ENCODE measurements at regions not wholly inside any gene's neighbourhood (a gene's known extent, or its start where the extent isn't known, plus 50 kb on each side); places are given as distances from the start of the nearest gene placed in this dataset.

DNA sequence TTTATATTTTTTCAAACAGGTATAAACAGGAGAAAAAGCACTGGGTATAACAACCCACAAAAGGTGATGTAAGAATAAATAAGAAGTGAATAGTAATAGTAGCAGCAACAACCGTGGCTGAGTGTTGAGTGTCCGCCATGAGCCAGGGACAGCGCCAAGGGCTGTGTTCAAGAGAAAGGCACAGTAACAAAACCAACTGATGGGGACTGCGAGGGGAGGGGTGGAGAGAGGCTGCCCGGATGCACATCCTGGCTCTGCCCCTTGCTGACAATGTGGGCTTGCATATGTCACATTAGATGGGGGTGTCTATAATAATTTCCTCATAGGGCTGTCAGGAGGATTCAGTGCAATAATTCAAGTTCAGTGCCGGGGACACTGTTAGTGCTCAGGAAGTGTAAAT lies 912.4 kb downstream of the VRK1 start:
- H3K4me1 ChIP-seq (ENCODE audit: insufficient read depth, low read length) = peaks cover 12% of the 10 kb centered on the region
- H3K9me3 ChIP-seq (ENCODE audit: insufficient read depth, low read depth, low read length) = no peaks in the 10 kb centered on the region
- H3K9ac ChIP-seq (ENCODE audit: low read depth, low read length) = no peak overlapping the region
- no peak overlapping the region for H3K4me3 ChIP-seq (ENCODE audit: low read length)
- no peaks in the 10 kb centered on the region; the same call in none of the 2 replicates for H3K27me3 ChIP-seq (ENCODE audit: insufficient read depth, low read length)
- H3K36me3 ChIP-seq (ENCODE audit: insufficient read depth, low read depth, low read length) = no peaks in the 10 kb centered on the region
- H3K27ac ChIP-seq (ENCODE audit: low read length) = no peak overlapping the region

DNA sequence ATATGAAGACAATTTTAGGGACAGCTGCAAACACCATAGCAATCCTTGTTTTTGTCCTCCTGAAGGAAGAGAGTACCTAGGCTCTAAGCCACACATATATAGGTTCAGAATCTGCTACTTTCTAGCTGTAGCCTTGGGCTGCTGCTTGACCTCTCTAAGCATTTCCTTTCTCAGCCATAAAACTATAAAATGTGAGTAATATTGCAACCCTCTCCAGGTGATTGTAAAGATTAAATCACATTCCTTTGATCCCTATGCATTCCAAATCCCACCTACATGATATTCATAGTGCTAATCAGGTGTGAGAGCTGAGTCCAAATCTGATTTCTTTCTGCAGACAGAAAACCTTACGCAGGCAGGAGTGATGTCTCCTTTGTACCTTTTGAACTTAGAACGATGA lies 913.5 kb downstream of the VRK1 start:
- Histone ChIP-seq H3K4me3 (ENCODE audit: low read length) (no peak overlapping the region), H3K9me3 (ENCODE audit: insufficient read depth, low read depth, low read length) (no peaks in the 10 kb centered on the region), H3K9ac (ENCODE audit: low read depth, low read length) (no peak overlapping the region), H3K36me3 (ENCODE audit: insufficient read depth, low read depth, low read length) (no peaks in the 10 kb centered on the region), H3K4me1 (ENCODE audit: insufficient read depth, low read length) (peaks cover 12% of the 10 kb centered on the region), H3K27me3 (ENCODE audit: insufficient read depth, low read length) (no peaks in the 10 kb centered on the region; the same call in none of the 2 replicates), H3K27ac (ENCODE audit: low read length) (no peak overlapping the region)

DNA sequence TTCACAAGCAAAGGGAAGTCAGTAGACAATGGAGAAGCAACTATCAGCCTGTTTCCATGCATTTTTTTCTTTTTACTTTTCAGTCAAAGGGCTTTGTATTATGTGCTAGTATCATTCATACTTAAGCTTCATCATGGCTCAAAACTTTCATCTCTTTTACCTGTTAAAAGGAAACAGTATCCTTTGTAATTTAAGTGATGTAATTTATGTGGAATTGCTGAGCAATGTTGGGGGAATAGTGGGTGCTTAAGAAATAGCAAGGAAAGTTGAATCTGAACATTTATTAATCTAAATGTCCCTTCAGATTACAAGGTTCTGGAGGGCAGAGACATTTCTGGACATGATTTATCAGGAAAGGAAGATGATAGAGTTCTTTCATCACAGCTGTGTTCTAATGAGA lies 915.3 kb downstream of the VRK1 start:
- Histone ChIP-seq H3K9ac (ENCODE audit: low read depth, low read length) (no peak overlapping the region), H3K4me3 (ENCODE audit: low read length) (no peak overlapping the region), H3K36me3 (ENCODE audit: insufficient read depth, low read depth, low read length) (no peaks in the 10 kb centered on the region), H3K4me1 (ENCODE audit: insufficient read depth, low read length) (peaks cover 12% of the 10 kb centered on the region), H3K27ac (ENCODE audit: low read length) (no peak overlapping the region), H3K9me3 (ENCODE audit: insufficient read depth, low read depth, low read length) (no peaks in the 10 kb centered on the region), H3K27me3 (ENCODE audit: insufficient read depth, low read length) (no peaks in the 10 kb centered on the region; the same call in 1 of the 2 replicates)

DNA sequence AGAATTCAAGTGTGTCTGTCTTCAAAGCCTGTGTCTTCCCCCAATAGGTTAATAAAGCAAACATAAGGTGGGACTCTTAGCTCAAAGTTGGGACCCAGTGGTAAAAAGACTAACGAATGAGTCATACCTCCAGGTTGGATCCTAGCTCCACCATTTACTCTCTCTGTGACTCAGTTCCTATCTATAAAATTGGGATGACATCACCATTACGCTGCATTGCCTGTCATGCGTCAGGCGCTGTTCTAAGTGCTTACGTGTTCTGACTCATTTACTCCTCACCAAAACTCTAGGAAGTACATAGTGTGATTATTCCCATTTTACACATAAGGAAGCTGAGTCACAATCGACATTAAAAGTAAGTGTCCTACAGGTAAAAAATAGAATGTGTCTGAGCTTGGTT lies 915.8 kb downstream of the VRK1 start:
- Histone ChIP-seq H3K4me3 (ENCODE audit: low read length) (no peak overlapping the region), H3K4me1 (ENCODE audit: insufficient read depth, low read length) (peaks cover 12% of the 10 kb centered on the region), H3K27ac (ENCODE audit: low read length) (no peak overlapping the region), H3K36me3 (ENCODE audit: insufficient read depth, low read depth, low read length) (no peaks in the 10 kb centered on the region), H3K27me3 (ENCODE audit: insufficient read depth, low read length) (no peaks in the 10 kb centered on the region; the same call in 1 of the 2 replicates), H3K9ac (ENCODE audit: low read depth, low read length) (no peak overlapping the region), H3K9me3 (ENCODE audit: insufficient read depth, low read depth, low read length) (no peaks in the 10 kb centered on the region)

DNA sequence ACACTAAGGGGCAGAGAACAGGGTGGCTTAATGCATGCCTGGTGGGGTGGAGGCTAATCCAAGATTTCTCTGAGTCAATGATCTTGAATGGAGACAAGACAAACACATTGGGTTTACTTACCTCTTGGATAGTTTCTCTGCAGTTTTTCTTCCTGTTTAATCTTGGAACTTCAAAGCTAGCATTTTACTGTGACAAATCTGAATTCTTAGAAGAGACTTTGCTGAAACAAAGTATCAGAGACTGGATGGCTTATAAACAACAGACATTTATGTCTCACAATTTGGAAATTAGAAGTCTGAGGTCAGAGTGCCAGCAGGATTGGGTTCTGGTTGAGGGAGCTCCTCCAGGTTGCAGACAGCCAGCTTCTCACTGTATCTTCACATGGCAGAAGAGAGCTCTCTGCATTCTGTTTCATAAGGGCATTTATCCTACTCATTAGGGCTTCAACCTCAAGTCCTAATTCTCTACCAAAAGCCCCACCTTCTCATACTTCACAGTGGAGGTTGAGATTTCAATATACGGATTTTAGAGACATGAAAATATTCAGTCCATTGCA lies 921.8 kb downstream of the VRK1 start:
- H3K36me3 ChIP-seq (ENCODE audit: insufficient read depth, low read depth, low read length) = no peaks in the 10 kb centered on the region
- H3K9ac ChIP-seq (ENCODE audit: low read depth, low read length) = no peak overlapping the region
- H3K27ac ChIP-seq (ENCODE audit: low read length) = no peak overlapping the region
- H3K4me3 ChIP-seq (ENCODE audit: low read length) = no peak overlapping the region
- no peaks in the 10 kb centered on the region for H3K4me1 ChIP-seq (ENCODE audit: insufficient read depth, low read length)
- no peaks in the 10 kb centered on the region for H3K27me3 ChIP-seq (ENCODE audit: insufficient read depth, low read length)
- no peaks in the 10 kb centered on the region; the same call in 1 of the 2 replicates for H3K9me3 ChIP-seq (ENCODE audit: insufficient read depth, low read depth, low read length)

DNA sequence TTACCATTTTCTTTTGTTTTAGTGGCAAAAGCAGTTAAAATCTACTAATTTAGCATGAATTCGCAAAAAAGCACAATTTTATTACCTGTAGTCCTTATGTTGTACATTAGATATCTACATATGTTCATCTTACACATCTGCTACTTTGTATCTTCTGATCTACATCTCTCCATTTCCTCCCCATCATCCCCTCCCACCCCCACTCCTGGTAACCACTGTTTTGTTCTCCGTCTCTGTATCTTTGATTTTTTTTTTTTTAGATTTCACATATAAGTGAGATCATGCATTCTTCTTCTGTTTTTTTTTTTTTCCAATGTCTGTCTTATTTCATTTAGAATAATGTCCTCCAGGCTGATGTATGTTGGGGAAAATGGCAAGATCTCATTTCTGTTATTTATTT lies 922.7 kb downstream of the VRK1 start:
- H3K27me3 ChIP-seq (ENCODE audit: insufficient read depth, low read length) = no peaks in the 10 kb centered on the region
- H3K9me3 ChIP-seq (ENCODE audit: insufficient read depth, low read depth, low read length) = no peaks in the 10 kb centered on the region; the same call in 1 of the 2 replicates
- H3K36me3 ChIP-seq (ENCODE audit: insufficient read depth, low read depth, low read length) = no peaks in the 10 kb centered on the region
- no peak overlapping the region for H3K9ac ChIP-seq (ENCODE audit: low read depth, low read length)
- H3K4me1 ChIP-seq (ENCODE audit: insufficient read depth, low read length) = no peaks in the 10 kb centered on the region
- H3K27ac ChIP-seq (ENCODE audit: low read length) = no peak overlapping the region
- H3K4me3 ChIP-seq (ENCODE audit: low read length) = no peak overlapping the region

DNA sequence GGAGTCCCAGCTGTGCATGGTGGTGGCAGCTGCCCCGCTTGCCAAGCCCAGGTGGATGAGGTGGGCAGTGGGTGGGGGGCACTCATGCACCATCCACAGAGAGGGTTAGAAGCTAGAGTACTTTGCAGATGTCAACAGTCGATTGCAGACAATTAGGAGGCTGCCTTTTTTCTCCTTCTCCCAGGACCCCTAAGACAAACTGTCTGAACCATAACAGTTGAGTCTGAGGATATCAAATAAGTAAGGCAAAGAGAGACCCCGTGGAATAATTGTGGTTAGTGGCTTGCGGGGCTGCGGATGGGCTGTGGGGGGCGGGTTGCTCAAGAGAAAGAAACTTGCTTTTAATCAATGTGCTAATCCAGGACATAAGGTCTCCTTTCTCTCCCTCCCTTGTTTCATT lies 926.2 kb downstream of the VRK1 start:
- Histone ChIP-seq H3K4me3 (ENCODE audit: low read length) (no peak overlapping the region), H3K27me3 (ENCODE audit: insufficient read depth, low read length) (no peaks in the 10 kb centered on the region), H3K9ac (ENCODE audit: low read depth, low read length) (no peak overlapping the region), H3K27ac (ENCODE audit: low read length) (no peak overlapping the region), H3K36me3 (ENCODE audit: insufficient read depth, low read depth, low read length) (no peaks in the 10 kb centered on the region), H3K9me3 (ENCODE audit: insufficient read depth, low read depth, low read length) (no peaks in the 10 kb centered on the region; the same call in 1 of the 2 replicates), H3K4me1 (ENCODE audit: insufficient read depth, low read length) (no peaks in the 10 kb centered on the region)

DNA sequence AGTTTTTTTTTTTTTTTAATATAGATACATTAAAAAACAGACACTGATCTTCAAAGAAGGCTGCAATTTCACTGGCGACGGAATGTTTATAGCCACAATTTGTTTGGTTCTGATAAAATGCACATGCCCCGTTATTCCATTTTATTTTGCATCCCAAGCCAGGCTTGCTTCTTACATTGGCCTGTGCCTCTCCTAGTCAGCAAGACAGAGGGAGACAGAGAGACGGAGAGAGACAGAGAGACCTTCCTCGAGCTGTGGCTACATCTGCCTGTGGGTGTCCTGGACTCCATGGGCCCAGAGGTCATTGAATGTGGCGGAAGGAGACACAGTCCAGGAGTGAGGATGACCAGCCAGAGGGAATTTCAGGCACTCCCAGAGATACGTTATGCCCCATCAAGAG lies 926.6 kb downstream of the VRK1 start:
- Histone ChIP-seq H3K36me3 (ENCODE audit: insufficient read depth, low read depth, low read length) (no peaks in the 10 kb centered on the region), H3K27ac (ENCODE audit: low read length) (no peak overlapping the region), H3K4me3 (ENCODE audit: low read length) (no peak overlapping the region), H3K27me3 (ENCODE audit: insufficient read depth, low read length) (no peaks in the 10 kb centered on the region), H3K9me3 (ENCODE audit: insufficient read depth, low read depth, low read length) (no peaks in the 10 kb centered on the region; the same call in 1 of the 2 replicates), H3K9ac (ENCODE audit: low read depth, low read length) (no peak overlapping the region), H3K4me1 (ENCODE audit: insufficient read depth, low read length) (no peaks in the 10 kb centered on the region)

DNA sequence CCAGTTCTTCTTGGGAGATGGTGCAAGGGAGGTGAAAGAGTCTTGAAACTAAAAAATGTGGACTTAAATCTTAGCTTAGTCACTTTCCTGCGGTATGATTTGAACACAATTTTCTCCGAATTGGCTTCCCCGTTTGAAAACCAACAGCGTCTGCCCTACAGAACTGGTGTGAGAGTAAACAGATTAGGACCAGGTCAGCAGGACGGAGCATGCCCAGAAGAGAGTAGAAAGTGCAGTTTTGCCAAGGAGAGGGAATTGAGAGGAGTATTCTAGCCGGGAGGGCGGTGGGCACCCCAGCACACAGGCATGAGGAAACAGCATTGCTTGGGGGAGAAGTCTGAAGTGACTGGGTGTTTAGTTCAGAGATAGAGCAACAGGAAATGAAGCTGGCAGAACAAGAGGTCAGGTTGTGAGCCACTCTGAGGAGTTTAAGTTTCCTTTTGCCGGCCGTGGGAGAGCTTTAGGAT lies 927.1 kb downstream of the VRK1 start:
- no peak overlapping the region for H3K9ac ChIP-seq (ENCODE audit: low read depth, low read length)
- no peak overlapping the region for H3K4me3 ChIP-seq (ENCODE audit: low read length)
- H3K27me3 ChIP-seq (ENCODE audit: insufficient read depth, low read length) = no peaks in the 10 kb centered on the region
- H3K4me1 ChIP-seq (ENCODE audit: insufficient read depth, low read length) = no peaks in the 10 kb centered on the region
- H3K36me3 ChIP-seq (ENCODE audit: insufficient read depth, low read depth, low read length) = no peaks in the 10 kb centered on the region
- no peaks in the 10 kb centered on the region; the same call in 1 of the 2 replicates for H3K9me3 ChIP-seq (ENCODE audit: insufficient read depth, low read depth, low read length)
- H3K27ac ChIP-seq (ENCODE audit: low read length) = no peak overlapping the region

DNA sequence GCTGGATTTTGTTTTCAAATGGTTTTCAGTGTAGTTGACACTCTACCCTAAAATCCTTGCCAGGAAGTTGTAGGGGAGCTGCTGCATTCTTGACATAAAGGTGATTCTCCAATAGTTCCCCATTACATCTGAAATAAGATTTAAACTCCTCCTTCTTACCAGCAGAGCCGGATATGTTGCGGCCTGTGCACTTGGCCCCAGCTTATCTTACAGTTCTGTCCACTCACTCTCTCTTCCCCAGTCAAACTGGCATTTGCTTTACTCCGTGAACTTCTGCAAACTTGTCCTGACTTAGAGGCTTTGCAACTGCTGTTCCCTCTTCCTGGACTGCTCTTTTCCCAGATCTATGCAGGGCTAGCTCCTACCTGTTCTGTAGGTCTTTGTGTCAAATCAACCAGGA lies 929.5 kb downstream of the VRK1 start:
- H3K36me3 ChIP-seq (ENCODE audit: insufficient read depth, low read depth, low read length) = no peaks in the 10 kb centered on the region
- no peak overlapping the region for H3K27ac ChIP-seq (ENCODE audit: low read length)
- H3K4me1 ChIP-seq (ENCODE audit: insufficient read depth, low read length) = no peaks in the 10 kb centered on the region
- no peaks in the 10 kb centered on the region for H3K27me3 ChIP-seq (ENCODE audit: insufficient read depth, low read length)
- H3K4me3 ChIP-seq (ENCODE audit: low read length) = no peak overlapping the region
- H3K9me3 ChIP-seq (ENCODE audit: insufficient read depth, low read depth, low read length) = no peaks in the 10 kb centered on the region
- H3K9ac ChIP-seq (ENCODE audit: low read depth, low read length) = no peak overlapping the region

DNA sequence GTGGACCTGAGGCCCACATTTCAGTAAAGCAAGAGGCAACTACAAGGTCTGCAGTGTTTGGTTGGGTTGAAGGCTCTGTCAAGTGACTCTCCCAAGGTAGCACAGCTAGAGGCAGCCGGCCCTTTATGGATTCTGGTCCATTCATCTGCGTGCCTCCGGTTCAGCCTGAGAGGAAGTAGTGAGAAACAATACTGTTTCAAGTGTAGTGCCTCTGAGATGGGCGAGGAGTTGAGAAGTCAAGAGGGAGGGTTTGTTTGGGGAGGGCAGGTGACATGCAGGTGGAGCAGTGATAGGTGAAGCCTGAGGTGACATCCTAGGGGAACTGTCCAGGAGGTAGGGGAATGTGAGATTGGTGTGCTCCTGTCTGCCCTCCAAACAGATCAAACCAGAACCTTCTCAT lies 933.5 kb downstream of the VRK1 start:
- Histone ChIP-seq H3K4me3 (ENCODE audit: low read length) (no peak overlapping the region), H3K4me1 (ENCODE audit: insufficient read depth, low read length) (no peaks in the 10 kb centered on the region), H3K27ac (ENCODE audit: low read length) (no peak overlapping the region), H3K27me3 (ENCODE audit: insufficient read depth, low read length) (no peaks in the 10 kb centered on the region), H3K36me3 (ENCODE audit: insufficient read depth, low read depth, low read length) (no peaks in the 10 kb centered on the region), H3K9ac (ENCODE audit: low read depth, low read length) (no peak overlapping the region), H3K9me3 (ENCODE audit: insufficient read depth, low read depth, low read length) (no peaks in the 10 kb centered on the region)

DNA sequence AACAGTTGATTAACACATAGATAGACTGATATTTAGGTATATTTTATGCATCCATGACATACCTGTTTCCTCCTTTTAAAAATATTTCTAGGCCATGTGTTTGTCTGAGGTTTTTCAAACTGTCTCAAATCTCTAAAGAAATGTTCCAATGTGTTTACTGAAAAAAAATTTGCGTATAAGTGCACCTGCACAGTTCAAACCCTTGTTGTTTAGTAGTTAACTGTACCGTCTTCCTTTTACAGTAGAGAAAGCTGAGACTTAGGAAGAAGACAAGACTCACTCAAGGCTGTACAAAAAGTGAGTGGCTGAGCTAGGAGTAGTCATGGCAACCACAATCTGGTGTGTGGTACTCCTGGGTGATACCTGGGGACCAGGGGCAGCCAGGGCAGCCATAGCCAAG lies 934.6 kb downstream of the VRK1 start:
- no peak overlapping the region for H3K9ac ChIP-seq (ENCODE audit: low read depth, low read length)
- H3K36me3 ChIP-seq (ENCODE audit: insufficient read depth, low read depth, low read length) = no peaks in the 10 kb centered on the region
- no peaks in the 10 kb centered on the region for H3K27me3 ChIP-seq (ENCODE audit: insufficient read depth, low read length)
- H3K9me3 ChIP-seq (ENCODE audit: insufficient read depth, low read depth, low read length) = no peaks in the 10 kb centered on the region
- H3K4me3 ChIP-seq (ENCODE audit: low read length) = no peak overlapping the region
- H3K4me1 ChIP-seq (ENCODE audit: insufficient read depth, low read length) = no peaks in the 10 kb centered on the region
- H3K27ac ChIP-seq (ENCODE audit: low read length) = no peak overlapping the region
